SK-N-SH treated with all-trans-retinoic acid at 6 μM for 48 hours (cell line): ENCODE measurements at regions not wholly inside any gene's neighbourhood (a gene's known extent, or its start where the extent isn't known, plus 50 kb on each side); places are given as distances from the start of the nearest gene placed in this dataset.

Experiments
- ATAC-seq: fragments of 200-7000 bp; cut with Tn5 transposase; 3 replicates; pipeline ENCODE4 v1.9.1; 2020; ENCODE audit warnings: mild to moderate bottlenecking, moderate library complexity
- ARNTL ChIP-seq: fragments of 450-650 bp; formaldehyde crosslinking; IDR thresholded peaks from 2 replicates; pipeline ENCODE4 v1.5.0; 2020; ENCODE audit warnings: low read depth, mild to moderate bottlenecking, moderate library complexity, borderline replicate concordance
- BACH2 ChIP-seq: fragments of 250-450 bp; sonication (Bioruptor Pico); IDR thresholded peaks from 2 replicates; pipeline ENCODE4 v1.9.0; 2021; ENCODE audit warnings: mild to moderate bottlenecking, borderline replicate concordance
- CREB5 ChIP-seq: fragments of 250-450 bp; sonication (Bioruptor Pico); IDR thresholded peaks from 2 replicates; pipeline ENCODE4 v1.5.1; 2020; ENCODE audit warnings: low read depth, mild to moderate bottlenecking, moderate library complexity
- CSDC2 ChIP-seq: fragments of 250-450 bp; sonication (Bioruptor Pico); IDR thresholded peaks from 2 replicates; pipeline ENCODE4 v1.5.0; 2020; ENCODE audit warnings: mild to moderate bottlenecking, moderate library complexity
- ESRRG ChIP-seq: fragments of 250-450 bp; sonication (Bioruptor Pico); IDR thresholded peaks from 2 replicates; pipeline ENCODE4 v1.6.1; 2021; ENCODE audit warnings: mild to moderate bottlenecking
- GLIS3 ChIP-seq: fragments of 250-450 bp; sonication (Bioruptor Pico); IDR thresholded peaks from 2 replicates; pipeline ENCODE4 v1.5.0; 2020; ENCODE audit warnings: mild to moderate bottlenecking, moderate library complexity
- OSR1 ChIP-seq: fragments of 250-450 bp; sonication (Bioruptor Pico); IDR thresholded peaks from 2 replicates; pipeline ENCODE4 v1.8.0; 2022; ENCODE audit warnings: moderate library complexity, mild to moderate bottlenecking, inconsistent platforms
- PATZ1 ChIP-seq: fragments of 250-450 bp; sonication (Bioruptor Pico); IDR thresholded peaks from 2 replicates; pipeline ENCODE4 v1.8.0; 2020; ENCODE audit warnings: mild to moderate bottlenecking, moderate library complexity, borderline replicate concordance
- POU6F1 ChIP-seq: fragments of 250-450 bp; sonication (Bioruptor Pico); IDR thresholded peaks from 2 replicates; pipeline ENCODE4 v1.8.0; 2021; ENCODE audit warnings: low read depth, mild to moderate bottlenecking, moderate library complexity, borderline replicate concordance
- PPARA ChIP-seq: fragments of 250-450 bp; sonication (Bioruptor Pico); IDR thresholded peaks from 2 replicates; pipeline ENCODE4 v1.5.0; 2020; ENCODE audit warnings: mild to moderate bottlenecking, borderline replicate concordance
- RARB ChIP-seq: fragments of 250-450 bp; sonication (Bioruptor Pico); IDR thresholded peaks from 2 replicates; pipeline ENCODE4 v1.8.0; 2021; ENCODE audit warnings: mild to moderate bottlenecking, moderate library complexity
- TCF4 ChIP-seq: fragments of 250-450 bp; sonication (Bioruptor Pico); IDR thresholded peaks from 2 replicates; pipeline ENCODE4 v1.8.0; 2021; ENCODE audit warnings: mild to moderate bottlenecking, moderate library complexity, borderline replicate concordance
- TOX ChIP-seq: fragments of 250-450 bp; sonication (Bioruptor Pico); IDR thresholded peaks from 2 replicates; pipeline ENCODE4 v1.8.0; 2021; ENCODE audit warnings: mild to moderate bottlenecking, moderate library complexity, borderline replicate concordance
- ZC3H10 ChIP-seq: fragments of 250-450 bp; sonication (Bioruptor Pico); IDR thresholded peaks from 2 replicates; pipeline ENCODE4 v1.5.1; 2021; ENCODE audit warnings: mild to moderate bottlenecking, moderate library complexity
- ZFP3 ChIP-seq: fragments of 250-450 bp; sonication (Bioruptor Pico); IDR thresholded peaks from 2 replicates; pipeline ENCODE4 v1.5.0; 2020; ENCODE audit warnings: mild to moderate bottlenecking, moderate library complexity
- ZFP30 ChIP-seq: fragments of 450-650 bp; formaldehyde crosslinking; IDR thresholded peaks from 2 replicates; pipeline ENCODE4 v1.5.0; 2022; ENCODE audit warnings: mild to moderate bottlenecking, moderate library complexity
- ZNF565 ChIP-seq: fragments of 450-650 bp; formaldehyde crosslinking; conservative IDR thresholded peaks from 2 replicates; pipeline ENCODE4 v1.5.0; 2020; ENCODE audit warnings: low read depth, mild to moderate bottlenecking, moderate library complexity
- ZNF70 ChIP-seq: fragments of 450-650 bp; formaldehyde crosslinking; IDR thresholded peaks from 2 replicates; pipeline ENCODE4 v1.5.0; 2020; ENCODE audit warnings: mild to moderate bottlenecking, moderate library complexity
- ZNF8 ChIP-seq: fragments of 450-650 bp; formaldehyde crosslinking; IDR thresholded peaks from 2 replicates; pipeline ENCODE4 v1.5.0; 2020; ENCODE audit warnings: mild to moderate bottlenecking, moderate library complexity
- TF ChIP-seq, protein P1 (sequence below): fragments of 250-450 bp; sonication (Bioruptor Pico); IDR thresholded peaks from 2 replicates; pipeline ENCODE4 v1.5.0; 2020; ENCODE audit warnings: mild to moderate bottlenecking, moderate library complexity
- TF ChIP-seq, protein P2 (sequence below): fragments of 250-450 bp; sonication (Bioruptor Pico); IDR thresholded peaks from 2 replicates; pipeline ENCODE4 v1.5.1; 2021; ENCODE audit warnings: mild to moderate bottlenecking, moderate library complexity

DNA sequence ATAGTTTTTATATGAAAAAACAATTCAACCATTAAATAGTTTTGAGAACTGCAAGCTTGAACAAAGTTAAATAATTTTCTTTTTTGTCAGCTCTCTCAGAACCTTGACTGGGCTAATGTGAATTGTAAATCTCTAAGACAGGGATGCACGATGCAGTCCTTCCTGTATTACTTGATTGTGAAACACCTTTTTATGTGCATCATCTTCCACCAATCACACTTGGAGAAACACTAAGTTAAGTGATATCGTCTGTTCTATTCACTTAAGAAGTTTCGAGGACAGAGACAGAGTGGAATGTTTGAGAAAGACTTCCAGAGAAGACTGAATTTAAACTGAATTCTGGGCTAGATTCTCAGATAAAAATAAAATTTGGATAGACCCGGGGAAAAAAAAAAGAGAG lies 238.2 kb downstream of the MREG start:
- no peak for ATAC-seq
- TF ChIP-seq CSDC2 (CRISPR knock-in tag) (no peak), RARB (CRISPR knock-in tag) (no peak), ZFP3 (CRISPR knock-in tag) (no peak), ZNF565 (CRISPR knock-in tag) (no peak), ZFP30 (no peak), OSR1 (CRISPR knock-in tag) (no peak), ZC3H10 (CRISPR knock-in tag) (no peak), BACH2 (CRISPR knock-in tag) (no peak), ZNF8 (CRISPR knock-in tag) (no peak), PATZ1 (CRISPR knock-in tag) (no peak), CREB5 (CRISPR knock-in tag) (no peak), ZNF70 (CRISPR knock-in tag) (no peak)
- TF ChIP-seq, protein P1, sequence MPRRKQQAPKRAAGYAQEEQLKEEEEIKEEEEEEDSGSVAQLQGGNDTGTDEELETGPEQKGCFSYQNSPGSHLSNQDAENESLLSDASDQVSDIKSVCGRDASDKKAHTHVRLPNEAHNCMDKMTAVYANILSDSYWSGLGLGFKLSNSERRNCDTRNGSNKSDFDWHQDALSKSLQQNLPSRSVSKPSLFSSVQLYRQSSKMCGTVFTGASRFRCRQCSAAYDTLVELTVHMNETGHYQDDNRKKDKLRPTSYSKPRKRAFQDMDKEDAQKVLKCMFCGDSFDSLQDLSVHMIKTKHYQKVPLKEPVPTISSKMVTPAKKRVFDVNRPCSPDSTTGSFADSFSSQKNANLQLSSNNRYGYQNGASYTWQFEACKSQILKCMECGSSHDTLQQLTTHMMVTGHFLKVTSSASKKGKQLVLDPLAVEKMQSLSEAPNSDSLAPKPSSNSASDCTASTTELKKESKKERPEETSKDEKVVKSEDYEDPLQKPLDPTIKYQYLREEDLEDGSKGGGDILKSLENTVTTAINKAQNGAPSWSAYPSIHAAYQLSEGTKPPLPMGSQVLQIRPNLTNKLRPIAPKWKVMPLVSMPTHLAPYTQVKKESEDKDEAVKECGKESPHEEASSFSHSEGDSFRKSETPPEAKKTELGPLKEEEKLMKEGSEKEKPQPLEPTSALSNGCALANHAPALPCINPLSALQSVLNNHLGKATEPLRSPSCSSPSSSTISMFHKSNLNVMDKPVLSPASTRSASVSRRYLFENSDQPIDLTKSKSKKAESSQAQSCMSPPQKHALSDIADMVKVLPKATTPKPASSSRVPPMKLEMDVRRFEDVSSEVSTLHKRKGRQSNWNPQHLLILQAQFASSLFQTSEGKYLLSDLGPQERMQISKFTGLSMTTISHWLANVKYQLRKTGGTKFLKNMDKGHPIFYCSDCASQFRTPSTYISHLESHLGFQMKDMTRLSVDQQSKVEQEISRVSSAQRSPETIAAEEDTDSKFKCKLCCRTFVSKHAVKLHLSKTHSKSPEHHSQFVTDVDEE (CRISPR knock-in tag) = no peak

DNA sequence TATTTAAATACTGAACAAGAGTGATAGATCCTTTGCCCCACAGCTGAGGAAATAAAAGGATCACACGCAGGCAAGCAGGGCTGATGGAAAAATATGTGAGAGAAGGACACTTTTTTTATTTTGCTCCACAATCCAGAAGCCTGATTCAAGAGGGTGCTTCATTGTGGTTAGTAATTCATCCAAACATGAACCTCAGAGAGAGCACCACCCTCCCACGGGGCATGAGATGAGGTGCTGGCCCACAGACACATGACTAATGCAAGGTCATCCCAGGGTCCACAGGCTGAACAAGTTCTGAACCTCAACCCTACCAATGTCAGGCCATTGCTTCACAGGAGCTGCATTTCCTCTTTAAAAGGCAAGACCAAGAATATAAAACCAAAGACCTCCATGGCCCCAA lies 239.6 kb downstream of the MREG start:
- TF ChIP-seq, protein P1 (CRISPR knock-in tag) = no peak
- TF ChIP-seq RARB (CRISPR knock-in tag) (no peak), GLIS3 (no peak), PPARA (no peak), ZFP3 (CRISPR knock-in tag) (no peak), TOX (CRISPR knock-in tag) (no peak), TCF4 (CRISPR knock-in tag) (no peak), OSR1 (CRISPR knock-in tag) (no peak), ESRRG (CRISPR knock-in tag) (no peak), ZC3H10 (CRISPR knock-in tag) (no peak)
- no peak for ATAC-seq

DNA sequence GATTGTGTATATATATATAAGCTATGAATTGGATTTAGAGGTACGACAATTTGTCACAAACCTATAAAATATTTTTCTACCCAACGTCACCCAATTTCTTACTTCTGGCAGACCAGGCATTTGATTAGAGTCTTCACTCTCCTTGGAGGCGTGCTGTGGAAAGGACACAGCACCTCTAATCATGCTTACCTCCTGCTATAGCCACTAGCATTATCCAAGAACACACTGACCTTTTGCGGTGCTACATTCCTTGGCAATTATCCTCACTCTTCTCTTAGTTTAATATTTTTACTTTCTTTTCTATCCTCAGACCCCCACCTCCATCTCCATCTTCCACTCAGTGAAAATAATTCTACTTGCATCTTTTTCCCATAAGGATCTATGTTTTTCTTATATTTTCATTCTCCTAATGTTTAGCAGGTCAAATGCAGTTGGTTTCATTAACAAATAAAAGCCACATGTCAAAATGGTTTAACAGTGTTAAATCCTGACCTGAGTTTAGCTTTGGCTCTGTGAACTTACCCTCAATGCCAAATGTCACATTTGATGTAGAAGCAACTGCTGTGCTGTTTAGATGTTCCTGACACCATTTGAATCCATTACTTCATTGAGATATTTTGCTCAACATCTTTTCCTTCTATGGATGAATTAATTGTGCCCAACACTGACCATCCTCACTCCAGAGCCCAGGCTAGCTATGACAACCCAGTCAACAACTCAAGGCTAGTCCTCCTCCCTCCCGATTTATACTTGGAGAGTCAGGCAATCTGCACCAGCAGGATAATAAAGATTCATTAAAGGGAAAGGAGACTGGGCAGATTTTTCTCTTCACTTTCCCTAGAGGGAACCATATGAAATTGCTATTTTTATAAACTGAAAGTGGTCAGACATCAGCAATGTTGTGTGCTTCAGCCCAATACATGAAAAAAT lies 240.5 kb downstream of the MREG start:
- ATAC-seq = no peak
- TF ChIP-seq ARNTL (CRISPR knock-in tag) = no peak
- TF ChIP-seq TOX (CRISPR knock-in tag) = no peak
- TF ChIP-seq ZNF565 (CRISPR knock-in tag) = no peak
- no peak for TF ChIP-seq POU6F1 (CRISPR knock-in tag)
- no peak for TF ChIP-seq CREB5 (CRISPR knock-in tag)
- TF ChIP-seq BACH2 (CRISPR knock-in tag) = no peak
- TF ChIP-seq PATZ1 (CRISPR knock-in tag) = no peak
- TF ChIP-seq, protein P2, sequence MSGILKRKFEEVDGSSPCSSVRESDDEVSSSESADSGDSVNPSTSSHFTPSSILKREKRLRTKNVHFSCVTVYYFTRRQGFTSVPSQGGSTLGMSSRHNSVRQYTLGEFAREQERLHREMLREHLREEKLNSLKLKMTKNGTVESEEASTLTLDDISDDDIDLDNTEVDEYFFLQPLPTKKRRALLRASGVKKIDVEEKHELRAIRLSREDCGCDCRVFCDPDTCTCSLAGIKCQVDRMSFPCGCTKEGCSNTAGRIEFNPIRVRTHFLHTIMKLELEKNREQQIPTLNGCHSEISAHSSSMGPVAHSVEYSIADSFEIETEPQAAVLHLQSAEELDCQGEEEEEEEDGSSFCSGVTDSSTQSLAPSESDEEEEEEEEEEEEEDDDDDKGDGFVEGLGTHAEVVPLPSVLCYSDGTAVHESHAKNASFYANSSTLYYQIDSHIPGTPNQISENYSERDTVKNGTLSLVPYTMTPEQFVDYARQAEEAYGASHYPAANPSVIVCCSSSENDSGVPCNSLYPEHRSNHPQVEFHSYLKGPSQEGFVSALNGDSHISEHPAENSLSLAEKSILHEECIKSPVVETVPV (CRISPR knock-in tag) = no peak
